ENCODE measurements at regions not wholly inside any gene's neighbourhood (a gene's known extent, or its start where the extent isn't known, plus 50 kb on each side); places are given as distances from the start of the nearest gene placed in this dataset.

DNA sequence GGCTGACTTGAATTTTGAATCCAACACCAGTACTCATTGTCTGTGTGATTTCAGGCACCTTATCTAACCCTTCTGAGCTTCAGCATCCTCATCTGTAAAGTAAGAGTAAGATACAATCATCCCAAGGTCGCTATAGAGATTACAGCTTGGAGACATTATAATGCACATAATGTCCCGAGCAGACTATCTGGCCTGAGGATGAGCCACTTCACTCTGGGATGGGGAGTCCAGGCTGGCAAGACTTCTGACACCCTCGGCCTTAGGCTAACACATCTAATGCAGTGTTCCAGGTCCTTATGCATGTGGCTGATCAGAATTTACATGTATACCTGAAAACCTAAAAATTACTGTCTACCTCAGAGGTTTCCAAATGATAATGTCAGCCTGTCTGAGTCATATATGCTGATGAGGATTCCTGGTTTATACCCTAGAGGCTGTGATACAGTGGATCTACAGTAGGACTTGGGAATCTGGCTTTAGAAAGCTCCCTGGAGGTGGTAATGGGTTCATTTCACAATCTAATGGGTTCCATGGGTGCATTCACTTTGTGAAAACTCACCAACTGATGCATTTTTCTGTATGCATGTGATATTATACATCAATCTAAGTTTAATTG is 229.0 kb upstream of the SLCO3A1 start:
- Histone ChIP-seq H3K27ac (ENCODE audit: low read depth) (no peak overlapping the region), H2AFZ (no peak overlapping the region), H4K20me1 (replicated peaks; ENCODE audit: insufficient read depth) (no peaks in the 10 kb centered on the region), H3K27me3 (ENCODE audit: insufficient read depth) (no peaks in the 10 kb centered on the region), H3K4me3 (no peak overlapping the region), H3K9me2 (ENCODE audit: insufficient read depth) (no peaks in the 10 kb centered on the region; the same call in 1 of the 2 replicates), H3K79me2 (replicated peaks; ENCODE audit: insufficient read depth) (no peaks in the 10 kb centered on the region), H3K4me2 (no peak overlapping the region), H3K36me3 (ENCODE audit: insufficient read depth) (no peaks in the 10 kb centered on the region), H3K4me1 (ENCODE audit: insufficient read depth) (peaks cover 10% of the 10 kb centered on the region; the same call in 1 of the 2 replicates), H3F3A (replicated peaks; ENCODE audit: low read depth) (no peaks in the 10 kb centered on the region)
- Mint-ChIP-seq H3K4me3 (no peak overlapping the region), H3K9me3 (no peaks in the 10 kb centered on the region), H3K4me1 (peaks cover 6% of the 10 kb centered on the region; the same call in 2 of the 3 replicates), H3K27ac (no peak overlapping the region), H3K36me3 (ENCODE audit: low read depth) (no peaks in the 10 kb centered on the region), H3K27me3 (ENCODE audit: insufficient read depth, low read depth, poor library complexity) (no peaks in the 10 kb centered on the region)
- DNase-seq (ENCODE audit: low spot score) (no peak), ATAC-seq (no peak)
- TF ChIP-seq EZH2 (IDR thresholded peaks at IDR 0.05; ENCODE audit: low read depth, unreplicated experiment) = no peak
- no peak for TF ChIP-seq ZNF114 (CRISPR knock-in tag; IDR thresholded peaks at IDR 0.05)
- TF ChIP-seq, protein P1, sequence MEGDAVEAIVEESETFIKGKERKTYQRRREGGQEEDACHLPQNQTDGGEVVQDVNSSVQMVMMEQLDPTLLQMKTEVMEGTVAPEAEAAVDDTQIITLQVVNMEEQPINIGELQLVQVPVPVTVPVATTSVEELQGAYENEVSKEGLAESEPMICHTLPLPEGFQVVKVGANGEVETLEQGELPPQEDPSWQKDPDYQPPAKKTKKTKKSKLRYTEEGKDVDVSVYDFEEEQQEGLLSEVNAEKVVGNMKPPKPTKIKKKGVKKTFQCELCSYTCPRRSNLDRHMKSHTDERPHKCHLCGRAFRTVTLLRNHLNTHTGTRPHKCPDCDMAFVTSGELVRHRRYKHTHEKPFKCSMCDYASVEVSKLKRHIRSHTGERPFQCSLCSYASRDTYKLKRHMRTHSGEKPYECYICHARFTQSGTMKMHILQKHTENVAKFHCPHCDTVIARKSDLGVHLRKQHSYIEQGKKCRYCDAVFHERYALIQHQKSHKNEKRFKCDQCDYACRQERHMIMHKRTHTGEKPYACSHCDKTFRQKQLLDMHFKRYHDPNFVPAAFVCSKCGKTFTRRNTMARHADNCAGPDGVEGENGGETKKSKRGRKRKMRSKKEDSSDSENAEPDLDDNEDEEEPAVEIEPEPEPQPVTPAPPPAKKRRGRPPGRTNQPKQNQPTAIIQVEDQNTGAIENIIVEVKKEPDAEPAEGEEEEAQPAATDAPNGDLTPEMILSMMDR (conservative IDR thresholded peaks at IDR 0.05; ENCODE audit: low read depth in 2 of 2) = no peak
- no peak for TF ChIP-seq JUNB (IDR thresholded peaks at IDR 0.05; ENCODE audit: unreplicated experiment)
- TF ChIP-seq POLR2AphosphoS5 (IDR thresholded peaks at IDR 0.05; ENCODE audit: low read depth) = no peak
- no peak for TF ChIP-seq STAT1 (IDR thresholded peaks at IDR 0.05; ENCODE audit: unreplicated experiment)

DNA sequence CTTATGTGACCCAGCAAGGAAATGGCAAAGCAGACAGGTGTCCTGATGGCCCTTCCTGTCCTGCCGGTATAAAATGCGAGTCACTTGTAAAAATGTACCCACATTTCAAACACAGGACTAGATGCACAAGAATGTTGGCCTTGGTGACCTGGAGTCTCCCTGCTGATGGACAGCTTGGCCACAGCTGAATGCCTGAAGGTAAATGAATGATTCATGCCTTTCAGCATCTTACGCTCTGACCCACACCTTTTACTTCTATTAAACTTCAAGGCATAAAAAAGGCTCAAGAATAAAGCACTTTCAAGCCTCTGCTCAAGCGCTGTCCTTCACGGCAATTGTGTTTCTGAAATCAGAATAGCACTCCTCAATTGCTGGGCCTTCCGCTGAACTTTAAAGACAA is 228.0 kb upstream of the SLCO3A1 start:
- Histone ChIP-seq H2AFZ (no peak overlapping the region), H3F3A (replicated peaks; ENCODE audit: low read depth) (no peaks in the 10 kb centered on the region), H3K27ac (ENCODE audit: low read depth) (no peak overlapping the region), H3K4me2 (no peak overlapping the region), H3K79me2 (replicated peaks; ENCODE audit: insufficient read depth) (no peaks in the 10 kb centered on the region), H3K36me3 (ENCODE audit: insufficient read depth) (no peaks in the 10 kb centered on the region; the same call in 1 of the 2 replicates), H3K4me3 (no peak overlapping the region), H3K9me2 (ENCODE audit: insufficient read depth) (no peaks in the 10 kb centered on the region; the same call in 1 of the 2 replicates), H3K27me3 (ENCODE audit: insufficient read depth) (no peaks in the 10 kb centered on the region), H4K20me1 (replicated peaks; ENCODE audit: insufficient read depth) (no peaks in the 10 kb centered on the region), H3K4me1 (ENCODE audit: insufficient read depth) (peaks cover 10% of the 10 kb centered on the region; the same call in 1 of the 2 replicates)
- peaks cover 2% of the 10 kb centered on the region; the same call in 1 of the 3 replicates for H3K4me1 Mint-ChIP-seq
- H3K4me3 Mint-ChIP-seq = no peak overlapping the region
- ATAC-seq (no peak), DNase-seq (ENCODE audit: low spot score) (no peak)
- H3K36me3 Mint-ChIP-seq (ENCODE audit: low read depth) = no peaks in the 10 kb centered on the region
- H3K27ac Mint-ChIP-seq = no peak overlapping the region
- H3K27me3 Mint-ChIP-seq (ENCODE audit: insufficient read depth, low read depth, poor library complexity) = no peaks in the 10 kb centered on the region
- no peaks in the 10 kb centered on the region; the same call in 2 of the 3 replicates for H3K9me3 Mint-ChIP-seq
- no peak for TF ChIP-seq STAT1 (IDR thresholded peaks at IDR 0.05; ENCODE audit: unreplicated experiment)
- TF ChIP-seq, protein P2, sequence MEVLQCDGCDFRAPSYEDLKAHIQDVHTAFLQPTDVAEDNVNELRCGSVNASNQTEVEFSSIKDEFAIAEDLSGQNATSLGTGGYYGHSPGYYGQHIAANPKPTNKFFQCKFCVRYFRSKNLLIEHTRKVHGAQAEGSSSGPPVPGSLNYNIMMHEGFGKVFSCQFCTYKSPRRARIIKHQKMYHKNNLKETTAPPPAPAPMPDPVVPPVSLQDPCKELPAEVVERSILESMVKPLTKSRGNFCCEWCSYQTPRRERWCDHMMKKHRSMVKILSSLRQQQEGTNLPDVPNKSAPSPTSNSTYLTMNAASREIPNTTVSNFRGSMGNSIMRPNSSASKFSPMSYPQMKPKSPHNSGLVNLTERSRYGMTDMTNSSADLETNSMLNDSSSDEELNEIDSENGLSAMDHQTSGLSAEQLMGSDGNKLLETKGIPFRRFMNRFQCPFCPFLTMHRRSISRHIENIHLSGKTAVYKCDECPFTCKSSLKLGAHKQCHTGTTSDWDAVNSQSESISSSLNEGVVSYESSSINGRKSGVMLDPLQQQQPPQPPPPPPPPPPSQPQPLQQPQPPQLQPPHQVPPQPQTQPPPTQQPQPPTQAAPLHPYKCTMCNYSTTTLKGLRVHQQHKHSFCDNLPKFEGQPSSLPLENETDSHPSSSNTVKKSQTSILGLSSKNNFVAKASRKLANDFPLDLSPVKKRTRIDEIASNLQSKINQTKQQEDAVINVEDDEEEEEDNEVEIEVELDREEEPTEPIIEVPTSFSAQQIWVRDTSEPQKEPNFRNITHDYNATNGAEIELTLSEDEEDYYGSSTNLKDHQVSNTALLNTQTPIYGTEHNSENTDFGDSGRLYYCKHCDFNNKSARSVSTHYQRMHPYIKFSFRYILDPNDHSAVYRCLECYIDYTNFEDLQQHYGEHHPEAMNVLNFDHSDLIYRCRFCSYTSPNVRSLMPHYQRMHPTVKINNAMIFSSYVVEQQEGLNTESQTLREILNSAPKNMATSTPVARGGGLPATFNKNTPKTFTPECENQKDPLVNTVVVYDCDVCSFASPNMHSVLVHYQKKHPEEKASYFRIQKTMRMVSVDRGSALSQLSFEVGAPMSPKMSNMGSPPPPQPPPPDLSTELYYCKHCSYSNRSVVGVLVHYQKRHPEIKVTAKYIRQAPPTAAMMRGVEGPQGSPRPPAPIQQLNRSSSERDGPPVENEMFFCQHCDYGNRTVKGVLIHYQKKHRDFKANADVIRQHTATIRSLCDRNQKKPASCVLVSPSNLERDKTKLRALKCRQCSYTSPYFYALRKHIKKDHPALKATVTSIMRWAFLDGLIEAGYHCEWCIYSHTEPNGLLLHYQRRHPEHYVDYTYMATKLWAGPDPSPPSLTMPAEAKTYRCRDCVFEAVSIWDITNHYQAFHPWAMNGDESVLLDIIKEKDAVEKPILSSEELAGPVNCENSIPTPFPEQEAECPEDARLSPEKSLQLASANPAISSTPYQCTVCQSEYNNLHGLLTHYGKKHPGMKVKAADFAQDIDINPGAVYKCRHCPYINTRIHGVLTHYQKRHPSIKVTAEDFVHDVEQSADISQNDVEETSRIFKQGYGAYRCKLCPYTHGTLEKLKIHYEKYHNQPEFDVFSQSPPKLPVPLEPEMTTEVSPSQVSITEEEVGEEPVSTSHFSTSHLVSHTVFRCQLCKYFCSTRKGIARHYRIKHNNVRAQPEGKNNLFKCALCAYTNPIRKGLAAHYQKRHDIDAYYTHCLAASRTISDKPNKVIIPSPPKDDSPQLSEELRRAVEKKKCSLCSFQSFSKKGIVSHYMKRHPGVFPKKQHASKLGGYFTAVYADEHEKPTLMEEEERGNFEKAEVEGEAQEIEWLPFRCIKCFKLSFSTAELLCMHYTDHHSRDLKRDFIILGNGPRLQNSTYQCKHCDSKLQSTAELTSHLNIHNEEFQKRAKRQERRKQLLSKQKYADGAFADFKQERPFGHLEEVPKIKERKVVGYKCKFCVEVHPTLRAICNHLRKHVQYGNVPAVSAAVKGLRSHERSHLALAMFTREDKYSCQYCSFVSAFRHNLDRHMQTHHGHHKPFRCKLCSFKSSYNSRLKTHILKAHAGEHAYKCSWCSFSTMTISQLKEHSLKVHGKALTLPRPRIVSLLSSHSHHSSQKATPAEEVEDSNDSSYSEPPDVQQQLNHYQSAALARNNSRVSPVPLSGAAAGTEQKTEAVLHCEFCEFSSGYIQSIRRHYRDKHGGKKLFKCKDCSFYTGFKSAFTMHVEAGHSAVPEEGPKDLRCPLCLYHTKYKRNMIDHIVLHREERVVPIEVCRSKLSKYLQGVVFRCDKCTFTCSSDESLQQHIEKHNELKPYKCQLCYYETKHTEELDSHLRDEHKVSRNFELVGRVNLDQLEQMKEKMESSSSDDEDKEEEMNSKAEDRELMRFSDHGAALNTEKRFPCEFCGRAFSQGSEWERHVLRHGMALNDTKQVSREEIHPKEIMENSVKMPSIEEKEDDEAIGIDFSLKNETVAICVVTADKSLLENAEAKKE (CRISPR knock-in tag; IDR thresholded peaks at IDR 0.05) = no peak
- TF ChIP-seq, protein P3, sequence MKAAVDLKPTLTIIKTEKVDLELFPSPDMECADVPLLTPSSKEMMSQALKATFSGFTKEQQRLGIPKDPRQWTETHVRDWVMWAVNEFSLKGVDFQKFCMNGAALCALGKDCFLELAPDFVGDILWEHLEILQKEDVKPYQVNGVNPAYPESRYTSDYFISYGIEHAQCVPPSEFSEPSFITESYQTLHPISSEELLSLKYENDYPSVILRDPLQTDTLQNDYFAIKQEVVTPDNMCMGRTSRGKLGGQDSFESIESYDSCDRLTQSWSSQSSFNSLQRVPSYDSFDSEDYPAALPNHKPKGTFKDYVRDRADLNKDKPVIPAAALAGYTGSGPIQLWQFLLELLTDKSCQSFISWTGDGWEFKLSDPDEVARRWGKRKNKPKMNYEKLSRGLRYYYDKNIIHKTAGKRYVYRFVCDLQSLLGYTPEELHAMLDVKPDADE (IDR thresholded peaks at IDR 0.05) = no peak
- no peak for TF ChIP-seq EZH2phosphoT487 (IDR thresholded peaks at IDR 0.05; ENCODE audit: unreplicated experiment)
- TF ChIP-seq ZNF331 (CRISPR knock-in tag; IDR thresholded peaks at IDR 0.05; ENCODE audit: low read depth) = no peak
- TF ChIP-seq EZH2 (IDR thresholded peaks at IDR 0.05; ENCODE audit: low read depth, unreplicated experiment) = no peak
- TF ChIP-seq, protein P1 (conservative IDR thresholded peaks at IDR 0.05; ENCODE audit: low read depth in 2 of 2) = no peak
